Neural cell (in vitro differentiated cells): ENCODE measurements at regions not wholly inside any gene's neighbourhood (a gene's known extent, or its start where the extent isn't known, plus 50 kb on each side); places are given as distances from the start of the nearest gene placed in this dataset.

Experiments
- H2AFZ ChIP-seq: fragments of 200-600, 300-800 bp; sonication (generic), shearing (Covaris generic); 2 replicates; pipeline ENCODE4 v1.6.0; 2014; ENCODE audit warnings: low read depth, mild to moderate bottlenecking, antibody characterized with exemption, low read length, moderate library complexity
- H3F3A ChIP-seq: fragments of 200-600 bp; shearing (Covaris generic); 2 replicates; pipeline ENCODE4 v1.6.1; 2016; ENCODE audit warnings: mild to moderate bottlenecking, moderate library complexity, mixed read lengths, antibody characterized with exemption, low read length; ENCODE audit not compliant: insufficient read depth, poor library complexity, severe bottlenecking
- H3K27ac ChIP-seq: fragments of 200-600, 300-800 bp; sonication (generic), shearing (Covaris generic); 2 replicates; pipeline ENCODE4 v1.5.1; 2014; ENCODE audit warnings: mild to moderate bottlenecking, low read length, moderate library complexity
- H3K27me3 ChIP-seq: fragments of 300-800, 200-600 bp; sonication (generic), shearing (Covaris generic); 2 replicates; pipeline ENCODE4 v1.6.0; 2014; ENCODE audit warnings: mild to moderate bottlenecking, low read depth, low read length, moderate library complexity; ENCODE audit not compliant: insufficient read depth
- H3K36me3 ChIP-seq: fragments of 300-800, 200-600 bp; sonication (generic), shearing (Covaris generic); 2 replicates; pipeline ENCODE4 v1.5.1; 2014; ENCODE audit warnings: mild to moderate bottlenecking, antibody characterized with exemption, low read length, moderate library complexity; ENCODE audit not compliant: insufficient read depth
- H3K4me2 ChIP-seq: fragments of 300-800, 200-600 bp; sonication (generic), shearing (Covaris generic); 2 replicates; pipeline ENCODE4 v1.6.0; 2014; ENCODE audit warnings: mild to moderate bottlenecking, low read length
- H3K4me3 ChIP-seq: fragments of 300-800, 200-600 bp; sonication (generic), shearing (Covaris generic); 2 replicates; pipeline ENCODE4 v1.5.1; 2014; ENCODE audit warnings: mild to moderate bottlenecking, low read length, moderate library complexity
- H3K79me2 ChIP-seq: fragments of 200-600 bp; shearing (Covaris generic); replicated peaks from 2 replicates; pipeline ENCODE4 v1.6.0; 2014; ENCODE audit warnings: mild to moderate bottlenecking, low read length, moderate library complexity; ENCODE audit not compliant: insufficient read depth
- H3K9ac ChIP-seq: fragments of 300-800, 200-600 bp; sonication (generic), shearing (Covaris generic); 2 replicates; pipeline ENCODE4 v1.6.1; 2016; ENCODE audit warnings: mild to moderate bottlenecking, low read length, mixed read lengths
- H3K9me2 ChIP-seq: fragments of 200-600 bp; shearing (Covaris generic); 2 replicates; pipeline ENCODE4 v1.6.1; 2016; ENCODE audit warnings: mild to moderate bottlenecking, low read length, mixed read lengths; ENCODE audit not compliant: insufficient read depth
- H3K9me3 ChIP-seq: fragments of 200-600, 300-800 bp; sonication (generic), shearing (Covaris generic); 2 replicates; pipeline ENCODE4 v1.6.1; 2016; ENCODE audit warnings: mild to moderate bottlenecking, mixed run types, low read length, moderate library complexity, mixed read lengths
- H4K20me1 ChIP-seq: fragments of 200-600 bp; shearing (Covaris generic); 2 replicates; pipeline ENCODE4 v1.6.1; 2016; ENCODE audit warnings: mild to moderate bottlenecking, mixed run types; ENCODE audit not compliant: insufficient read depth
- CTCF ChIP-seq: fragments of 450-650 bp; IDR thresholded peaks from 2 replicates; pipeline ENCODE4 v1.5.1; 2014; ENCODE audit warnings: antibody characterized with exemption, mild to moderate bottlenecking, moderate library complexity; ENCODE audit not compliant: poor library complexity, severe bottlenecking
- EP300 ChIP-seq: fragments of 450-650 bp; conservative IDR thresholded peaks from 2 replicates; pipeline ENCODE4 v1.6.1; 2014; ENCODE audit warnings: antibody characterized with exemption, mild to moderate bottlenecking, moderate library complexity; ENCODE audit not compliant: poor library complexity, severe bottlenecking
- EZH2 ChIP-seq: fragments of 200-600, 300-800 bp; shearing (Covaris generic), sonication (generic); IDR thresholded peaks from 2 replicates; pipeline ENCODE4 v1.6.1; 2014; ENCODE audit warnings: antibody characterized with exemption, low read length, borderline replicate concordance, mild to moderate bottlenecking; ENCODE audit not compliant: insufficient read depth, poor library complexity, severe bottlenecking
- MXI1 ChIP-seq: fragments of 450-650 bp; conservative IDR thresholded peaks from 2 replicates; pipeline ENCODE4 v1.6.1; 2014; ENCODE audit warnings: antibody characterized with exemption, mild to moderate bottlenecking; ENCODE audit not compliant: poor library complexity, severe bottlenecking
- POLR2AphosphoS5 ChIP-seq: IDR thresholded peaks from 2 replicates; pipeline ENCODE4 v1.6.1; 2012
- RAD21 ChIP-seq: fragments of 450-650 bp; conservative IDR thresholded peaks from 2 replicates; pipeline ENCODE4 v1.6.1; 2014; ENCODE audit warnings: antibody characterized with exemption, mild to moderate bottlenecking, moderate library complexity
- REST ChIP-seq: IDR thresholded peaks from 2 replicates; pipeline ENCODE4 v1.6.1; 2012; ENCODE audit warnings: borderline replicate concordance
- SMC3 ChIP-seq: fragments of 450-650 bp; conservative IDR thresholded peaks from 2 replicates; pipeline ENCODE4 v1.6.1; 2014; ENCODE audit warnings: antibody characterized with exemption, mild to moderate bottlenecking, moderate library complexity; ENCODE audit not compliant: poor library complexity
- TAF1 ChIP-seq: IDR thresholded peaks from 2 replicates; pipeline ENCODE4 v1.6.1; 2012; ENCODE audit warnings: low read depth

DNA sequence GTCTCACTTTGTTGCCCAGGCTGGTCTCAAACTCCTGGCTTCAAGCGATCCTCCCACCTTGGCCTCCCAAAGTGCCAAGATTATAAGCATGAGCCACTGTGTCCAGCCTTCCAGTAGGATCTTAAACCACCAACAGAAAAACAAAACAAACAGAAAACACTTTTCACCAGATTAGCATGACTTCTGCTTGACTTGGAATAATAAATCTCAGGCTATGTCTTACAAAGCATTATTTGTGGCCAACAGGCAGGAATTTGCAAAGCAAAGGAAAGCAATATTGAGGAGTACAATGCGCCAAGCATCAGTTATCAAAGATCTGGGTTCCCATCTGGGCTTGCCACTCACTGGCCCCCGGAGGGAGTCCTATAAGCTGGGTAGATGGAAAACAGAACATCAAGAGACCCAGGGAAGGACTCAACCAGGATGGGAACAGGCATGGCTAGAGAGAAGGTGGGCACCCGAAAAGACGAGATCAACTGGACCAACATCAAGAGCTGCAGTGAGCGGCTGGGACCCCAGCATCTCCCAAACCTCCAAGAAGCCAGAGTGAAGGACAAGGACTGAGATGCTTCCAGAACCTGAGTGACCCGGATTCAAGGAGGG is 101.2 kb downstream of the TMEM30B start:
- no peak overlapping the region for H3K4me2 ChIP-seq
- no peaks in the 10 kb centered on the region for H3K79me2 ChIP-seq
- H3K9me2 ChIP-seq: no peaks in the 10 kb centered on the region

DNA sequence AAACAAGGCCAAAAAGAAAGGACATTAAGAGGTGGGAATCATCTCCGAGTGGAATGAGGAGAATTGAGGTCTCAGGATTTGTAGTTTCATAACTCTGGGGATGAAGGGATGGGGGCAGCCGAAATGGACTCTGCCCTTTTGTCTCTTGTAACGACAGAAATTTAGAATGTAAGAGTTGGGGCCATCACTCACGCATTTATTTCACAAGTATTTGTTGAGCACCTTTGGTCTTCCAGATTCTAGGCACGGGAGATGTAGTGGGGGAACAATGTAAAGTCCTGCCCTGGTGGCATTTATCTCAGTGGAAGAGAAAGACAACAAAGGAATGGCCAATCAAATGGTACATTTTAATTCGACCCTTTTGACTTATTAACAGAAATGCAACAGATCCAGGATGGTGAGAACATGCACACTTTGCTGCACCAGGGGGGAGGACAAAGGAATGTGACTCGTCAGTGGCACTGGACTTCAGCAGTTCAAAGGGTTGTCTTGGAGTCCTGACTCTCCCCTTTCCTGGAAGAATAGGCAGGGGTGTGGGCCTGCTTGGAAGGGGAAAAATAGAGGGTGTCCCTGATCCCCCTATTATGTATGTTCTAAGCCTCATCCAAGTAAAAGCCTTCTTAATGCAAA is 102.0 kb downstream of the TMEM30B start:
- no peak overlapping the region for H3K9ac ChIP-seq
- no peaks in the 10 kb centered on the region for H3K9me2 ChIP-seq
- H3K27ac ChIP-seq: no peak overlapping the region
- no peak overlapping the region for H2AFZ ChIP-seq
- no peaks in the 10 kb centered on the region for H3K9me3 ChIP-seq
- TF ChIP-seq CTCF (no peak), TAF1 (no peak), EZH2 (no peak)
- no peaks in the 10 kb centered on the region for H4K20me1 ChIP-seq
- H3K79me2 ChIP-seq: no peaks in the 10 kb centered on the region
- no peak overlapping the region for H3K4me2 ChIP-seq
- H3F3A ChIP-seq: no peaks in the 10 kb centered on the region
- no peaks in the 10 kb centered on the region for H3K27me3 ChIP-seq
- H3K36me3 ChIP-seq: no peaks in the 10 kb centered on the region
- no peak overlapping the region for H3K4me3 ChIP-seq

More for the DNA sequence above, 101.2 kb downstream of the TMEM30B start:
- H3K9ac ChIP-seq: no peak overlapping the region
- H3K4me3 ChIP-seq: no peak overlapping the region
- H4K20me1 ChIP-seq: no peaks in the 10 kb centered on the region
- no peak for TF ChIP-seq EZH2
- TF ChIP-seq SMC3: no peak
- no peak for TF ChIP-seq RAD21
- no peak for TF ChIP-seq TAF1
- no peak for TF ChIP-seq EP300
- TF ChIP-seq POLR2AphosphoS5: no peak
- no peak for TF ChIP-seq MXI1
- no peak for TF ChIP-seq REST
- no peak for TF ChIP-seq CTCF
- H2AFZ ChIP-seq: no peak overlapping the region
- H3K36me3 ChIP-seq: no peaks in the 10 kb centered on the region
- H3K27me3 ChIP-seq: no peaks in the 10 kb centered on the region
- no peaks in the 10 kb centered on the region for H3K9me3 ChIP-seq
- H3K27ac ChIP-seq: no peak overlapping the region
- H3F3A ChIP-seq: no peaks in the 10 kb centered on the region
